Caco-2 (cell line): ENCODE measurements at regions not wholly inside any gene's neighbourhood (a gene's known extent, or its start where the extent isn't known, plus 50 kb on each side); places are given as distances from the start of the nearest gene placed in this dataset.

Experiments used
- BruUV-seq: library from RNA; stranded (reverse); fragments of 400-500 nt; replicated peaks from 2 replicates; lab custom pipeline; 2021; lab: Mats Ljungman, UMichigan
- CTCF ChIA-PET: fragments of 300-600 bp; sonication (Branson Sonifier 250); formaldehyde crosslinking; loops from one replicate; lab custom pipeline; 2022; ENCODE audit warnings: antibody characterized with exemption; lab: Charles Lee
- POLR2A ChIA-PET: fragments of 300-600 bp; sonication (Branson Sonifier 250); formaldehyde crosslinking; loops from one replicate; lab custom pipeline; 2022; ENCODE audit warnings: antibody characterized with exemption; lab: Charles Lee
- DNase-seq, 2 experiments: peaks; one replicate each; pipeline versions ENCODE4 v3.0.0 to v3.0.0-alpha.2; 2020 to 2022
- H3K27me3 ChIP-seq: replicated peaks from 2 replicates; pipeline ENCODE4 v1.6.0; 2011; ENCODE audit warnings: low read length; ENCODE audit not compliant: control insufficient read depth, insufficient read depth
- H3K36me3 ChIP-seq: 2 replicates; pipeline ENCODE4 v1.5.1; 2011; ENCODE audit warnings: low read length; ENCODE audit not compliant: control insufficient read depth, insufficient read depth
- H3K4me1 ChIP-seq: fragments of 250-450 bp; sonication (Bioruptor Pico); 2 replicates; pipeline ENCODE4 v1.5.1; 2020; ENCODE audit warnings: mild to moderate bottlenecking
- H3K4me3 ChIP-seq: 2 replicates; pipeline ENCODE4 v1.5.1; 2011; ENCODE audit warnings: low read depth, mild to moderate bottlenecking, control low read depth, low read length
- H3K9me3 ChIP-seq: fragments of 250-450 bp; sonication (Bioruptor Pico); 2 replicates; pipeline ENCODE4 v1.5.1; 2020; ENCODE audit warnings: mild to moderate bottlenecking, moderate library complexity
- H3K27ac Mint-ChIP-seq: one replicate; pipeline ENCODE4 v1.8.0; 2022; ENCODE audit warnings: mixed read lengths; ENCODE audit not compliant: unreplicated experiment
- H3K27me3 Mint-ChIP-seq: one replicate; pipeline ENCODE4 v1.8.0; 2022; ENCODE audit warnings: mixed read lengths; ENCODE audit not compliant: insufficient read depth, unreplicated experiment
- H3K36me3 Mint-ChIP-seq: one replicate; pipeline ENCODE4 v1.8.0; 2022; ENCODE audit warnings: mild to moderate bottlenecking, mixed read lengths; ENCODE audit not compliant: insufficient read depth, unreplicated experiment
- H3K4me1 Mint-ChIP-seq: one replicate; pipeline ENCODE4 v1.8.0; 2022; ENCODE audit warnings: low read depth, mixed read lengths; ENCODE audit not compliant: unreplicated experiment
- H3K4me3 Mint-ChIP-seq: one replicate; pipeline ENCODE4 v1.8.0; 2022; ENCODE audit warnings: mild to moderate bottlenecking, moderate library complexity, mixed read lengths; ENCODE audit not compliant: unreplicated experiment
- H3K9me3 Mint-ChIP-seq: one replicate; pipeline ENCODE4 v1.8.0; 2022; ENCODE audit warnings: mixed read lengths; ENCODE audit not compliant: unreplicated experiment
- CTCF ChIP-seq, 2 experiments: fragments of 200-600 bp in 1 of 2; IDR thresholded peaks; 1 replicate in 1 of 2; 2 replicates in 1 of 2; pipeline versions ENCODE4 v1.5.1 to v1.8.0; 2011 to 2022; ENCODE audit warnings: antibody characterized with exemption in 1 of 2, control low read depth in 1 of 2, inconsistent platforms in 1 of 2, low read depth in 1 of 2, low read length in 1 of 2, mild to moderate bottlenecking in 1 of 2, moderate library complexity in 1 of 2; ENCODE audit not compliant: insufficient read depth in 1 of 2, severe bottlenecking in 1 of 2, unreplicated experiment in 1 of 2
- intact Hi-C: fragments of 100-400 bp; cut with micrococcal nuclease; formaldehyde crosslinking; loops from one replicate; pipeline ENCODE4 v1.10.0; 2022; ENCODE audit not compliant: unreplicated experiment

DNA sequence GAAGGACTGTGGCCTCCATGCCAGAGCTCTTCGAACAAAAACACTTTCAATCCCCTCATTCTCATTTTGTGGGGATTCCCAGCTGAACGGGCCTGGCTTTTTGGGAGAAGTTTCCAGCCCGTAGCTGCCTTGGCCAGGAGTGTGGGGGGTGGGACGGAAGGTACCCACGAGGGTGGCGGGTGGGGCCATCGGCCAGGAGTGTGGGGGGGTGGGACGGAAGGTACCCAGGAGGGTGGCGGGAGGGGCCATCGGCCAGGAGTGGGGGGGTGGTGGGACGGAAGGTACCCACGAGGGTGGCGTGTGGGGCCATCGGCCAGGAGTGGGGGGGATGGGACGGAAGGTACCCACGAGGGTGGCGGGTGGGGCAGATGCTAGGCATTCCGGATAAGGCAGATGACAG is 71.7 kb upstream of the ZBTB18 start:
- H3K4me3 Mint-ChIP-seq: no peak overlapping the region
- no TSS peak for BruUV-seq
- ChIA-PET CTCF (no interaction called here), POLR2A (no interaction called here)
- H3K36me3 Mint-ChIP-seq: no peaks in the 10 kb centered on the region
- intact Hi-C loops: no loop called here
- H3K4me1 Mint-ChIP-seq: no peaks in the 10 kb centered on the region
- H3K27me3 Mint-ChIP-seq: peaks cover 13% of the 10 kb centered on the region
- Histone ChIP-seq H3K4me3 (no peak overlapping the region), H3K9me3 (no peaks in the 10 kb centered on the region), H3K27me3 (no peaks in the 10 kb centered on the region), H3K36me3 (no peaks in the 10 kb centered on the region), H3K4me1 (no peaks in the 10 kb centered on the region)
- DNase-seq: no peak
- no peak for TF ChIP-seq CTCF (IDR thresholded peaks at IDR 0.05; ENCODE audit: insufficient read depth in 1 of 2, low read depth in 1 of 2, low read length in 1 of 2, severe bottlenecking in 1 of 2, unreplicated experiment in 1 of 2)
- no peaks in the 10 kb centered on the region for H3K9me3 Mint-ChIP-seq
- no peak overlapping the region for H3K27ac Mint-ChIP-seq

- ChIA-PET POLR2A (no interaction called here), CTCF (no interaction called here)
- no peak for DNase-seq
- intact Hi-C loops: no loop called here
- Mint-ChIP-seq H3K27ac (no peak overlapping the region), H3K4me1 (no peaks in the 10 kb centered on the region), H3K27me3 (peaks cover 8% of the 10 kb centered on the region), H3K4me3 (no peak overlapping the region), H3K36me3 (no peaks in the 10 kb centered on the region), H3K9me3 (no peaks in the 10 kb centered on the region)
- no peaks in the 10 kb centered on the region for H3K36me3 ChIP-seq
- TF ChIP-seq CTCF (IDR thresholded peaks at IDR 0.05; ENCODE audit: insufficient read depth in 1 of 2, low read depth in 1 of 2, low read length in 1 of 2, severe bottlenecking in 1 of 2, unreplicated experiment in 1 of 2): no peak
- H3K4me3 ChIP-seq: no peak overlapping the region
- H3K9me3 ChIP-seq: no peaks in the 10 kb centered on the region
- no peaks in the 10 kb centered on the region for H3K27me3 ChIP-seq
- no peaks in the 10 kb centered on the region for H3K4me1 ChIP-seq
- BruUV-seq: no TSS peak
These were observed 74.0 kb upstream of the ZBTB18 start for GRCh38 chr1:243977094-243977493.

DNA sequence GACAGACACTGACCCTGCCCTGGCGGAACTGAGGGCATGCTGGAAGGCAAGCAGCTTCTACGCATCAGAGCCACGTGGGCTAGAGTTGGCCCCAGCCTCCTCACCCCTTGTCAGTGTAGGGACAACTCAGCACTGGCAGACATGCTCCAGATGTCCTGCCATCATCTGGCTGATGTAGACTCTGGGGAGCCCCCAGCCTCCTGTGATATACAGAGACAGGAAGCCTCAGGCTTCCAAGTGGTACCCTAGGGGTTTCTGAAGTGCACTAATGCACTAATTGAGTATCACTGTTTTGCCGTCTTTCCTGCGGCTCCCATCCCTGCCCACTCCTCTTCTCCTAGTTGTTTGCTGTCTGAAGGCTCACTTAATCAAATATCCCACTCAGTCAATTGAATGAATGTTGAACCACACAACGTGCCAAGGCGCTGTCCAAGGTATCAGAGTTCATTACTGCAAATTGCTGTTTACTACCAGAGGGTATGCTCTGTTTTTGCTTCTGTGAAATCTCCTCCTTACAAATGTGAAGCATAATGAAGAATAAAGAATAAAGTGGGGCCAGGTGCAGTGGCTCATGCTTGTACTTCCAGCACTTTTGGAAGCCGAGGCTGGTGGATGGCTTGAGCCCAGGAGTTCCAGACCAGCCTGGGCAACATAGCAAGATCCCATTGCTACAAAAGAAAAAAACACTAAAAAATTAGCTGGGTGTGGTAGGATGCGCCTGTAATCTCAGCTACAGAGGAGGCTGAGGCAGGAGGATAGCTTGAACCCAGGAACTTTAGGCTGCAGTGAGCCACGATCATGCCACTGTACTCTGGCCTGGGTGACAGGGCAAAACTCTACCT is 76.4 kb upstream of the ZBTB18 start:
- Histone ChIP-seq H3K9me3 (no peaks in the 10 kb centered on the region), H3K27me3 (no peaks in the 10 kb centered on the region), H3K36me3 (no peaks in the 10 kb centered on the region), H3K4me1 (no peaks in the 10 kb centered on the region), H3K4me3 (no peak overlapping the region)
- TF ChIP-seq CTCF (IDR thresholded peaks at IDR 0.05; ENCODE audit: insufficient read depth in 1 of 2, low read depth in 1 of 2, low read length in 1 of 2, severe bottlenecking in 1 of 2, unreplicated experiment in 1 of 2): no peak
- intact Hi-C loops: no loop called here
- no peaks in the 10 kb centered on the region for H3K36me3 Mint-ChIP-seq
- H3K27me3 Mint-ChIP-seq: peaks cover 8% of the 10 kb centered on the region
- POLR2A ChIA-PET: no interaction called here
- no peaks in the 10 kb centered on the region for H3K4me1 Mint-ChIP-seq
- no peaks in the 10 kb centered on the region for H3K9me3 Mint-ChIP-seq
- no peak overlapping the region for H3K27ac Mint-ChIP-seq
- H3K4me3 Mint-ChIP-seq: no peak overlapping the region
- BruUV-seq: no TSS peak
- CTCF ChIA-PET: no interaction called here
- peak in 1 of 2 experiments; percentile 5 for DNase-seq
